ENCODE measurements at regions not wholly inside any gene's neighbourhood (a gene's known extent, or its start where the extent isn't known, plus 50 kb on each side); places are given as distances from the start of the nearest gene placed in this dataset.

DNA sequence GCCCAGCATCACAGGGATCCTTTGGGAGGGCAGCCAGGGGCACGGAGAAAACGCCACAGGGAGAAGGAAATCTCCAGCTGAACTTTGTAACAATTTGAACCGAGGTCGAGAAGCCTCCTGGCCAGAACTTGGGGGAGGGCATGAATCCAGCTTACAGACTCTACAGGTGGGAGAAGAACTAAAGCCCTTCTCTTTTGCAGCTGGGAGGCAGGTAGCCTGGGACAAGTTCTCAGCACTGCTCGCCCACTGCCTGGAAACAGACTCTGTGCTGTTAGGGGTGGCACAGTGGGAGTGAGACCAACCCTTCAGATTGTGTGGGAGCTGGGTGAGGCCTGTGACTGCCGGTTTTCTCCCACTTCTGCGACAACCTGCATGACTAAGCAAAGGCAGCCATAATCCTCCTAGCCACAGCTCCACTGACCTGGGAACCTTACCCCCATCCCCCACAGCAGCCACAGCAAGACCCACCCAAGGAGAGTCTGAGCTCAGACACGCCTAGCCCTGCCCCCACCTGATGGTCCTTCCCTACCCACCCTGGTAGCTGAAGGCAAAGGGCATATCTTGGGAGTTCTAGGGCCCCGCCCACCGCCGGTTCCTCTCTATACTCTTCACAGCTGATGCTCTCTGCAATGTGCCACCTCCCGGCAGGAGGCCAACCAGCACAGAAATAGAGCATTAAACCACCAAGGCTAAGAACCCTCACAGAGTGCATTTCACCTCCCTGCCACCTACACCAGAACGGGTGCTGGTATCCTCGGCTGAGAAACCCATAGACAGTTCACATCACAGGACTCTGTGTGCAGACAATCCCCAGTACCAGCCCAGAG lies 136.0 kb upstream of the SIX2 start:
- no peaks in the 10 kb centered on the region for H3K9me3 ChIP-seq (ENCODE audit: control insufficient read depth, insufficient read depth, low read depth, low read length)
- no peak overlapping the region for H3K27ac ChIP-seq (ENCODE audit: extremely low read depth, low read depth, low read length)
- H3K4me1 ChIP-seq (ENCODE audit: control insufficient read depth, insufficient read depth, low read length): no peaks in the 10 kb centered on the region
- CTCF ChIA-PET: no interaction called here
- TF ChIP-seq OSR2 (tag by site-specific recombination; IDR thresholded peaks at IDR 0.05): no peak
- TF ChIP-seq ZNF843 (tag by site-specific recombination; IDR thresholded peaks at IDR 0.05): no peak
- TF ChIP-seq SETDB1 (IDR thresholded peaks at IDR 0.05; ENCODE audit: insufficient read length, low read length): no peak
- TF ChIP-seq, protein P1, sequence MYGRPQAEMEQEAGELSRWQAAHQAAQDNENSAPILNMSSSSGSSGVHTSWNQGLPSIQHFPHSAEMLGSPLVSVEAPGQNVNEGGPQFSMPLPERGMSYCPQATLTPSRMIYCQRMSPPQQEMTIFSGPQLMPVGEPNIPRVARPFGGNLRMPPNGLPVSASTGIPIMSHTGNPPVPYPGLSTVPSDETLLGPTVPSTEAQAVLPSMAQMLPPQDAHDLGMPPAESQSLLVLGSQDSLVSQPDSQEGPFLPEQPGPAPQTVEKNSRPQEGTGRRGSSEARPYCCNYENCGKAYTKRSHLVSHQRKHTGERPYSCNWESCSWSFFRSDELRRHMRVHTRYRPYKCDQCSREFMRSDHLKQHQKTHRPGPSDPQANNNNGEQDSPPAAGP (tag by site-specific recombination; IDR thresholded peaks at IDR 0.05): peak; percentile 60; the same call in 1 of the 2 replicates
- TF ChIP-seq EGR2 (tag by site-specific recombination; IDR thresholded peaks at IDR 0.05; ENCODE audit: low read depth): peak; percentile 77
- no peak for TF ChIP-seq ZBTB17 (tag by site-specific recombination; IDR thresholded peaks at IDR 0.05)
- TF ChIP-seq ZFHX2 (tag by site-specific recombination; conservative IDR thresholded peaks at IDR 0.05): peak; percentile 77
- TF ChIP-seq SCRT2 (tag by site-specific recombination; IDR thresholded peaks at IDR 0.05): peak; percentile 66
- TF ChIP-seq KLF1 (tag by site-specific recombination; IDR thresholded peaks at IDR 0.05): peak; percentile 18; the same call in 1 of the 2 replicates
- TF ChIP-seq ZNF266 (tag by site-specific recombination; IDR thresholded peaks at IDR 0.05; ENCODE audit: low read depth): no peak
- H3K4me3 ChIP-seq (ENCODE audit: low read depth, low read length): no peak overlapping the region
- POLR2A ChIA-PET: no interaction called here
- no peaks in the 10 kb centered on the region for H3K36me3 ChIP-seq (ENCODE audit: control insufficient read depth in 2 of 2, insufficient read depth in 1 of 2, low read length in 2 of 2)

DNA sequence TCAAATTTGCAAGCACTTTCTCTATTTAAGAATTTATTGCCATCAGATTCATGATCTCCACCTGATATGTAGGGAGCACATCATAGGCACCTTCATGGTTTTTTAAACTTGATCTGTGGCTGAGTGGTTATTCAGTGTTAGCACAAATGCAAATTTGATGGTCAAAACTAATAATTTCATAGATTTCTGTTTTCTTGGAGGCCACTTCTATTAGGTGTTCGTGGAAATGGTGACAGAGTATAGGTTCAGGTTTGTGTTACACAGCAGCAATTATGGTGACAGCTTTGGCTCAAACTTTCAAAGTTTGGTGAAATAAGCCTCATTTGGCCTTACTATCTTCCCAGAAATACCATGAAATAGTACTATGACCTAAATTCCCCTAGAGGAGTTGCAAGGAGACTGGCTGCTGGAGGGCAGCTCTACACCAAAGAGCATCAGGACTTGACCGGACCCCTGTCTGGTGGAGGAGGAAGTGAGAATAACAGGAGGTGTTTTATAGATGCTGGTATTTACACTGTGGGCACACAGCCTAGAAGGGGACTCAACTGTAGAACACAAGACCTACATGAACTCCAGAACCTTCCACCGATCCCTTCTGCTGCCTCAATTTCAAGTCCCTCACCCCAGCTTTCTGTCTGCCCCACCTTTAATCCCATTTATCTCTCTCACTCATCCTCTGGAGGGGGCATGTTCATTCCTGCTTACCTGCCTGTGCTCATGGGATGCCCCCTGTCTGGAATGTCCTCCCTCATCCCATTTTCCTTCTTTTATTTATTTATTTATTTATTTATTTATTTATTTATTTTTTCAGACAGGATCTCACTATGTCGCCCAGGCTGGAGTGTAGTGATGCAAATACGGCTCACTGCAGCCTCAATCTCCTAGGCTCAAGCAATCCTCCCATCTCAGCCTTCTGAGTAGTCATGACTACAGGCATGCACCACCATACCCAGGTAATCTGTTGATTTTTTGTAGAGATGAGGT lies 132.9 kb upstream of the SIX2 start:
- Histone ChIP-seq H3K27ac (ENCODE audit: extremely low read depth, low read depth, low read length) (no peak overlapping the region), H3K9me3 (ENCODE audit: control insufficient read depth, insufficient read depth, low read depth, low read length) (no peaks in the 10 kb centered on the region), H3K4me3 (ENCODE audit: low read depth, low read length) (no peak overlapping the region), H3K36me3 (ENCODE audit: control insufficient read depth in 2 of 2, insufficient read depth in 1 of 2, low read length in 2 of 2) (no peaks in the 10 kb centered on the region), H3K4me1 (ENCODE audit: control insufficient read depth, insufficient read depth, low read length) (no peaks in the 10 kb centered on the region)
- ChIA-PET CTCF (no interaction called here), POLR2A (no interaction called here)
- TF ChIP-seq ZNF146 (tag by site-specific recombination; IDR thresholded peaks at IDR 0.05) (no peak), ZNF133 (tag by site-specific recombination; IDR thresholded peaks at IDR 0.05) (no peak), HOXD13 (CRISPR knock-in tag; IDR thresholded peaks at IDR 0.05; ENCODE audit: borderline replicate concordance) (no peak), ZNF19 (tag by site-specific recombination; IDR thresholded peaks at IDR 0.05; ENCODE audit: low read depth) (no peak), ZNF292 (tag by site-specific recombination; IDR thresholded peaks at IDR 0.05; ENCODE audit: borderline replicate concordance, low read depth) (no peak), ZNF350 (tag by site-specific recombination; IDR thresholded peaks at IDR 0.05) (no peak)
- TF ChIP-seq, protein P2, sequence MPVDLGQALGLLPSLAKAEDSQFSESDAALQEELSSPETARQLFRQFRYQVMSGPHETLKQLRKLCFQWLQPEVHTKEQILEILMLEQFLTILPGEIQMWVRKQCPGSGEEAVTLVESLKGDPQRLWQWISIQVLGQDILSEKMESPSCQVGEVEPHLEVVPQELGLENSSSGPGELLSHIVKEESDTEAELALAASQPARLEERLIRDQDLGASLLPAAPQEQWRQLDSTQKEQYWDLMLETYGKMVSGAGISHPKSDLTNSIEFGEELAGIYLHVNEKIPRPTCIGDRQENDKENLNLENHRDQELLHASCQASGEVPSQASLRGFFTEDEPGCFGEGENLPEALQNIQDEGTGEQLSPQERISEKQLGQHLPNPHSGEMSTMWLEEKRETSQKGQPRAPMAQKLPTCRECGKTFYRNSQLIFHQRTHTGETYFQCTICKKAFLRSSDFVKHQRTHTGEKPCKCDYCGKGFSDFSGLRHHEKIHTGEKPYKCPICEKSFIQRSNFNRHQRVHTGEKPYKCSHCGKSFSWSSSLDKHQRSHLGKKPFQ (tag by site-specific recombination; IDR thresholded peaks at IDR 0.05): no peak
- TF ChIP-seq, protein P3, sequence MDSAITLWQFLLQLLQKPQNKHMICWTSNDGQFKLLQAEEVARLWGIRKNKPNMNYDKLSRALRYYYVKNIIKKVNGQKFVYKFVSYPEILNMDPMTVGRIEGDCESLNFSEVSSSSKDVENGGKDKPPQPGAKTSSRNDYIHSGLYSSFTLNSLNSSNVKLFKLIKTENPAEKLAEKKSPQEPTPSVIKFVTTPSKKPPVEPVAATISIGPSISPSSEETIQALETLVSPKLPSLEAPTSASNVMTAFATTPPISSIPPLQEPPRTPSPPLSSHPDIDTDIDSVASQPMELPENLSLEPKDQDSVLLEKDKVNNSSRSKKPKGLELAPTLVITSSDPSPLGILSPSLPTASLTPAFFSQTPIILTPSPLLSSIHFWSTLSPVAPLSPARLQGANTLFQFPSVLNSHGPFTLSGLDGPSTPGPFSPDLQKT (IDR thresholded peaks at IDR 0.05; ENCODE audit: borderline replicate concordance, low read depth, low read length): no peak
- TF ChIP-seq, protein P4, sequence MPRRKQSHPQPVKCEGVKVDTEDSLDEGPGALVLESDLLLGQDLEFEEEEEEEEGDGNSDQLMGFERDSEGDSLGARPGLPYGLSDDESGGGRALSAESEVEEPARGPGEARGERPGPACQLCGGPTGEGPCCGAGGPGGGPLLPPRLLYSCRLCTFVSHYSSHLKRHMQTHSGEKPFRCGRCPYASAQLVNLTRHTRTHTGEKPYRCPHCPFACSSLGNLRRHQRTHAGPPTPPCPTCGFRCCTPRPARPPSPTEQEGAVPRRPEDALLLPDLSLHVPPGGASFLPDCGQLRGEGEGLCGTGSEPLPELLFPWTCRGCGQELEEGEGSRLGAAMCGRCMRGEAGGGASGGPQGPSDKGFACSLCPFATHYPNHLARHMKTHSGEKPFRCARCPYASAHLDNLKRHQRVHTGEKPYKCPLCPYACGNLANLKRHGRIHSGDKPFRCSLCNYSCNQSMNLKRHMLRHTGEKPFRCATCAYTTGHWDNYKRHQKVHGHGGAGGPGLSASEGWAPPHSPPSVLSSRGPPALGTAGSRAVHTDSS (tag by site-specific recombination; IDR thresholded peaks at IDR 0.05): no peak
- TF ChIP-seq, protein P5, sequence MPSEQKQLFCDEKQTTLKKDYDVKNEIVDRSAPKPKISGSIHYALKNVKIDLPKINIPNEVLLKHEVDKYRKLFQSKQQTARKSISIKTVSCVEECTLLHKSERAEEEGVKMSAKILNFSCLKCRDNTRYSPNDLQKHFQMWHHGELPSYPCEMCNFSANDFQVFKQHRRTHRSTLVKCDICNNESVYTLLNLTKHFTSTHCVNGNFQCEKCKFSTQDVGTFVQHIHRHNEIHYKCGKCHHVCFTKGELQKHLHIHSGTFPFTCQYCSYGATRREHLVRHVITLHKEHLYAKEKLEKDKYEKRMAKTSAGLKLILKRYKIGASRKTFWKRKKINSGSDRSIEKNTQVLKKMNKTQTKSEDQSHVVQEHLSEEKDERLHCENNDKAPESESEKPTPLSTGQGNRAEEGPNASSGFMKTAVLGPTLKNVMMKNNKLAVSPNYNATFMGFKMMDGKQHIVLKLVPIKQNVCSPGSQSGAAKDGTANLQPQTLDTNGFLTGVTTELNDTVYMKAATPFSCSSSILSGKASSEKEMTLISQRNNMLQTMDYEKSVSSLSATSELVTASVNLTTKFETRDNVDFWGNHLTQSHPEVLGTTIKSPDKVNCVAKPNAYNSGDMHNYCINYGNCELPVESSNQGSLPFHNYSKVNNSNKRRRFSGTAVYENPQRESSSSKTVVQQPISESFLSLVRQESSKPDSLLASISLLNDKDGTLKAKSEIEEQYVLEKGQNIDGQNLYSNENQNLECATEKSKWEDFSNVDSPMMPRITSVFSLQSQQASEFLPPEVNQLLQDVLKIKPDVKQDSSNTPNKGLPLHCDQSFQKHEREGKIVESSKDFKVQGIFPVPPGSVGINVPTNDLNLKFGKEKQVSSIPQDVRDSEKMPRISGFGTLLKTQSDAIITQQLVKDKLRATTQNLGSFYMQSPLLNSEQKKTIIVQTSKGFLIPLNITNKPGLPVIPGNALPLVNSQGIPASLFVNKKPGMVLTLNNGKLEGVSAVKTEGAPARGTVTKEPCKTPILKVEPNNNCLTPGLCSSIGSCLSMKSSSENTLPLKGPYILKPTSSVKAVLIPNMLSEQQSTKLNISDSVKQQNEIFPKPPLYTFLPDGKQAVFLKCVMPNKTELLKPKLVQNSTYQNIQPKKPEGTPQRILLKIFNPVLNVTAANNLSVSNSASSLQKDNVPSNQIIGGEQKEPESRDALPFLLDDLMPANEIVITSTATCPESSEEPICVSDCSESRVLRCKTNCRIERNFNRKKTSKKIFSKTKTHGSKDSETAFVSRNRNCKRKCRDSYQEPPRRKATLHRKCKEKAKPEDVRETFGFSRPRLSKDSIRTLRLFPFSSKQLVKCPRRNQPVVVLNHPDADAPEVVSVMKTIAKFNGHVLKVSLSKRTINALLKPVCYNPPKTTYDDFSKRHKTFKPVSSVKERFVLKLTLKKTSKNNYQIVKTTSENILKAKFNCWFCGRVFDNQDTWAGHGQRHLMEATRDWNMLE (tag by site-specific recombination; conservative IDR thresholded peaks at IDR 0.05; ENCODE audit: low read depth): peak; percentile 71; the same call in 1 of the 2 replicates
